HG03432 (cell line): ENCODE measurements at regions not wholly inside any gene's neighbourhood (a gene's known extent, or its start where the extent isn't known, plus 50 kb on each side); places are given as distances from the start of the nearest gene placed in this dataset.

ENCODE experiments used
- ATAC-seq: cut with Tn5 transposase; IDR thresholded peaks from one replicate; pipeline ENCODE4 v1.9.1; 2021; ENCODE audit warnings: mild to moderate bottlenecking, moderate library complexity; ENCODE audit not compliant: unreplicated experiment

- no peak for ATAC-seq
Observed at GRCh38 chr18:4653418-4653817, 198.3 kb upstream of the DLGAP1 start.

GRCh38 chr18:4641771-4642368 is 186.8 kb upstream of the DLGAP1 start:
- ATAC-seq, result no peak

GRCh38 chr18:4640349-4641012 is 185.4 kb upstream of the DLGAP1 start:
- ATAC-seq, result no peak

- peak; percentile 94 for ATAC-seq
Observed at GRCh38 chr18:4639628-4640310, 184.7 kb upstream of the DLGAP1 start.

GRCh38 chr18:4638680-4639079 is 183.6 kb upstream of the DLGAP1 start:
- no peak for ATAC-seq

GRCh38 chr18:4637876-4638275 is 182.8 kb upstream of the DLGAP1 start:
- ATAC-seq, result no peak

- no peak for ATAC-seq
Observed at GRCh38 chr18:4636967-4637366, 181.9 kb upstream of the DLGAP1 start.

- ATAC-seq, result no peak
Observed at GRCh38 chr18:4631239-4631638, 176.1 kb upstream of the DLGAP1 start.

GRCh38 chr18:4605212-4605611 is 150.1 kb upstream of the DLGAP1 start:
- no peak for ATAC-seq

GRCh38 chr18:4603955-4604354 is 148.8 kb upstream of the DLGAP1 start:
- no peak for ATAC-seq

- ATAC-seq, result peak; percentile 47
Observed at GRCh38 chr18:4599312-4599711, 144.2 kb upstream of the DLGAP1 start.

- no peak for ATAC-seq
Observed at GRCh38 chr18:4597301-4597700, 142.2 kb upstream of the DLGAP1 start.

GRCh38 chr18:4593895-4594294 is 138.8 kb upstream of the DLGAP1 start:
- no peak for ATAC-seq

- no peak for ATAC-seq
Observed at GRCh38 chr18:4593459-4593858, 138.4 kb upstream of the DLGAP1 start.

- ATAC-seq, result no peak
Observed at GRCh38 chr18:4589056-4589800, 134.1 kb upstream of the DLGAP1 start.

GRCh38 chr18:4587204-4587603 is 132.1 kb upstream of the DLGAP1 start:
- no peak for ATAC-seq

- ATAC-seq, result no peak
Observed at GRCh38 chr18:4586731-4587130, 131.6 kb upstream of the DLGAP1 start.

- ATAC-seq, result no peak
Observed at GRCh38 chr18:4582431-4583335, 127.6 kb upstream of the DLGAP1 start.

- ATAC-seq, result no peak
Observed at GRCh38 chr18:4581966-4582365, 126.9 kb upstream of the DLGAP1 start.

- no peak for ATAC-seq
Observed at GRCh38 chr18:4578449-4578848, 123.3 kb upstream of the DLGAP1 start.

GRCh38 chr18:4573735-4574134 is 118.6 kb upstream of the DLGAP1 start:
- ATAC-seq, result no peak
